HG02870 (cell line): ENCODE measurements at regions not wholly inside any gene's neighbourhood (a gene's known extent, or its start where the extent isn't known, plus 50 kb on each side); places are given as distances from the start of the nearest gene placed in this dataset.
"Not testable (repeated sequence)": the region's sequence is repeated elsewhere in the genome, so short reads cannot be mapped to it uniquely, and the experiment has no call there.

Experiments used
- ATAC-seq: cut with Tn5 transposase; IDR thresholded peaks from one replicate; pipeline ENCODE4 v1.9.1; 2021; ENCODE audit warnings: mild to moderate bottlenecking, moderate library complexity; ENCODE audit not compliant: unreplicated experiment

- ATAC-seq, result no peak
Observed at GRCh38 chr20:53872561-53873229, 197.7 kb downstream of the BCAS1 start.

GRCh38 chr20:53872081-53872541 lies 198.3 kb downstream of the BCAS1 start:
- no peak for ATAC-seq

GRCh38 chr20:53871541-53871940 lies 198.9 kb downstream of the BCAS1 start:
- no peak for ATAC-seq

- ATAC-seq, result no peak
Observed at GRCh38 chr20:53870426-53871315, 199.7 kb downstream of the BCAS1 start.

GRCh38 chr20:53869466-53870258 lies 200.7 kb downstream of the BCAS1 start:
- peak; percentile 65 for ATAC-seq

- ATAC-seq, result no peak
Observed at GRCh38 chr20:53867741-53868351, 202.5 kb downstream of the BCAS1 start.

GRCh38 chr20:53866794-53867740 lies 203.3 kb downstream of the BCAS1 start:
- ATAC-seq, result peak; percentile 48

- no peak for ATAC-seq
Observed at GRCh38 chr20:53865901-53866793, 204.2 kb downstream of the BCAS1 start.

- not testable (repeated sequence) for ATAC-seq
Observed at GRCh38 chr20:53864765-53865683, 205.4 kb downstream of the BCAS1 start.

GRCh38 chr20:53863923-53864641 lies 206.3 kb downstream of the BCAS1 start:
- ATAC-seq, result not testable (repeated sequence)

- ATAC-seq, result not testable (repeated sequence)
Observed at GRCh38 chr20:53863535-53863922, 206.9 kb downstream of the BCAS1 start.

- ATAC-seq, result not testable (repeated sequence)
Observed at GRCh38 chr20:53863039-53863438, 207.4 kb downstream of the BCAS1 start.

GRCh38 chr20:53862490-53862889 lies 207.9 kb downstream of the BCAS1 start:
- not testable (repeated sequence) for ATAC-seq

GRCh38 chr20:53862136-53862397 lies 208.3 kb downstream of the BCAS1 start:
- ATAC-seq, result not testable (repeated sequence)

- no peak for ATAC-seq
Observed at GRCh38 chr20:53859684-53860083, 210.7 kb downstream of the BCAS1 start.

GRCh38 chr20:53859009-53859408 lies 211.4 kb downstream of the BCAS1 start:
- not testable (repeated sequence) for ATAC-seq

- not testable (repeated sequence) for ATAC-seq
Observed at GRCh38 chr20:53858516-53858915, 211.9 kb downstream of the BCAS1 start.
